ENCODE measurements at regions not wholly inside any gene's neighbourhood (a gene's known extent, or its start where the extent isn't known, plus 50 kb on each side); places are given as distances from the start of the nearest gene placed in this dataset.

DNA sequence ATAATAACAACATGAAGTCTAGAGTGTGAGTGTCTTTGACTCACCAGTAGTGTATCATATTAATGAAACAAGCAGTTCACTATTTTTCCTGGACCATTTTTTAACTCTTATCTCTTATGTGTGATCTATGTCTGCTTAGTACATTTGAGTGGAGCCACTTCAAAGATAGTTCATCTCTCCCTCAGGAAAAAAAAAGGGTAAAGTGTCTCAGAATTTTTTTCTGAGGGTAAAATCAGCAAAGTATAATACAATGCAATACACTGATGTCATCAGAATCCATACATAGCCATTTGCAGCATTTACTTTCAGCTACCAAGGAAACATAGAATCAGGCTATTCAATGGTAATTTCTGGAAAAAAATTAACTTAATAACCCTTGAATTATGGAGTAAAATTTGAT is 706.7 kb downstream of the DNAJB9 start:
- ATAC-seq: no peak
- TF ChIP-seq, protein P1, sequence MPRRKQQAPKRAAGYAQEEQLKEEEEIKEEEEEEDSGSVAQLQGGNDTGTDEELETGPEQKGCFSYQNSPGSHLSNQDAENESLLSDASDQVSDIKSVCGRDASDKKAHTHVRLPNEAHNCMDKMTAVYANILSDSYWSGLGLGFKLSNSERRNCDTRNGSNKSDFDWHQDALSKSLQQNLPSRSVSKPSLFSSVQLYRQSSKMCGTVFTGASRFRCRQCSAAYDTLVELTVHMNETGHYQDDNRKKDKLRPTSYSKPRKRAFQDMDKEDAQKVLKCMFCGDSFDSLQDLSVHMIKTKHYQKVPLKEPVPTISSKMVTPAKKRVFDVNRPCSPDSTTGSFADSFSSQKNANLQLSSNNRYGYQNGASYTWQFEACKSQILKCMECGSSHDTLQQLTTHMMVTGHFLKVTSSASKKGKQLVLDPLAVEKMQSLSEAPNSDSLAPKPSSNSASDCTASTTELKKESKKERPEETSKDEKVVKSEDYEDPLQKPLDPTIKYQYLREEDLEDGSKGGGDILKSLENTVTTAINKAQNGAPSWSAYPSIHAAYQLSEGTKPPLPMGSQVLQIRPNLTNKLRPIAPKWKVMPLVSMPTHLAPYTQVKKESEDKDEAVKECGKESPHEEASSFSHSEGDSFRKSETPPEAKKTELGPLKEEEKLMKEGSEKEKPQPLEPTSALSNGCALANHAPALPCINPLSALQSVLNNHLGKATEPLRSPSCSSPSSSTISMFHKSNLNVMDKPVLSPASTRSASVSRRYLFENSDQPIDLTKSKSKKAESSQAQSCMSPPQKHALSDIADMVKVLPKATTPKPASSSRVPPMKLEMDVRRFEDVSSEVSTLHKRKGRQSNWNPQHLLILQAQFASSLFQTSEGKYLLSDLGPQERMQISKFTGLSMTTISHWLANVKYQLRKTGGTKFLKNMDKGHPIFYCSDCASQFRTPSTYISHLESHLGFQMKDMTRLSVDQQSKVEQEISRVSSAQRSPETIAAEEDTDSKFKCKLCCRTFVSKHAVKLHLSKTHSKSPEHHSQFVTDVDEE (CRISPR knock-in tag; IDR thresholded peaks at IDR 0.05): no peak
- no peak for TF ChIP-seq CSDC2 (CRISPR knock-in tag; IDR thresholded peaks at IDR 0.05)
- TF ChIP-seq ISL1 (CRISPR knock-in tag; IDR thresholded peaks at IDR 0.05): peak; percentile 61; the same call in 1 of the 2 replicates
- TF ChIP-seq RARB (CRISPR knock-in tag; IDR thresholded peaks at IDR 0.05): no peak
- TF ChIP-seq GLIS3 (CRISPR knock-in tag; IDR thresholded peaks at IDR 0.05): no peak
- TF ChIP-seq ZFP3 (CRISPR knock-in tag; IDR thresholded peaks at IDR 0.05): no peak

DNA sequence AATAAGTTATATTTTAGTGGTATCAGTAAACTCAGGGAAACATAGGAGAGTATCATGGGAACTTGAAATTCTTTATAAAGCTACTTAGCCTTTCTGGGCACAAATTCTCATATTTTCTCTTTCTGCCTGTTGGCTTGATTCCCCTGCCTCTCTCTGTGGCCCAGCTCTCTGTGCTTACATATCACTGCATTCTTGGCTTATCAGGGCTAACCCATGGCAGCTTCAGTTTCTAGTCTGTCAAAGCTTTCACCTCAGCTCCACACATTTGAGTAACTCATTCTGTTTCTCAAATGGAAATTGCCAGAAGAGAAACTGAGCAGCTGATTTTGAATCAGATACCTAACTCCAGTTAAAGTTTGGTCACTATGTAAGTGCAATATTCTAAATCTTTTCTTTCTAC is 713.1 kb downstream of the DNAJB9 start:
- TF ChIP-seq BACH2 (CRISPR knock-in tag; IDR thresholded peaks at IDR 0.05; ENCODE audit: borderline replicate concordance): no peak
- no peak for TF ChIP-seq ZFP30 (CRISPR knock-in tag; IDR thresholded peaks at IDR 0.05)
- no peak for TF ChIP-seq CREB5 (CRISPR knock-in tag; IDR thresholded peaks at IDR 0.05; ENCODE audit: low read depth)
- no peak for TF ChIP-seq ZNF70 (CRISPR knock-in tag; IDR thresholded peaks at IDR 0.05)
- TF ChIP-seq RARB (CRISPR knock-in tag; IDR thresholded peaks at IDR 0.05): no peak
- TF ChIP-seq TOX (CRISPR knock-in tag; IDR thresholded peaks at IDR 0.05; ENCODE audit: borderline replicate concordance): no peak
- TF ChIP-seq ESRRG (CRISPR knock-in tag; IDR thresholded peaks at IDR 0.05): no peak
- TF ChIP-seq TCF4 (CRISPR knock-in tag; IDR thresholded peaks at IDR 0.05; ENCODE audit: borderline replicate concordance): no peak
- no peak for TF ChIP-seq OSR1 (CRISPR knock-in tag; IDR thresholded peaks at IDR 0.05)
- no peak for TF ChIP-seq ZNF8 (CRISPR knock-in tag; IDR thresholded peaks at IDR 0.05)
- no peak for ATAC-seq

GRCh38 chr7:109284943-109285342 is 715.3 kb downstream of the DNAJB9 start:
- ATAC-seq: no peak
- TF ChIP-seq ISL1 (CRISPR knock-in tag; IDR thresholded peaks at IDR 0.05) (peak; percentile 80), CSDC2 (CRISPR knock-in tag; IDR thresholded peaks at IDR 0.05) (no peak), SNAI2 (CRISPR knock-in tag; IDR thresholded peaks at IDR 0.05) (no peak), ESRRG (CRISPR knock-in tag; IDR thresholded peaks at IDR 0.05) (no peak)

DNA sequence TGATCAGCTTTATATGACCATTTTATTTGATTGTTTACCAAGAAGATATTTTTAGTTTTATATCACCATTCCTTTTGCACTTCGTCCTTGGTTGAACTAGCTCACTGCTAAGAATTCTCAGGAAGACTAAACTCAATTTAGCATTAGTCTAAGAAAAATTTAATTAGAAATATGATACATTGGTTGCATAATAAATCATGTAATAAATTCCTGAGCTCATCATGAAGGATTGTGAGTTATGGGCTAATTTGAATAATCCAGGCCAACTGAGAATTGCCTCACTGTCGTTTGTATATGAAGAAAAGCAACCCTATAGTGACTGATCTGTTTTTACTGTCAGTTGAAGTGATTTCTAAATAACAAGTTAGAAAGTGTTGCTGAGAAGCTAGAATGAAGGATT is 725.5 kb downstream of the DNAJB9 start:
- TF ChIP-seq TCF4 (CRISPR knock-in tag; IDR thresholded peaks at IDR 0.05; ENCODE audit: borderline replicate concordance) (no peak), RARB (CRISPR knock-in tag; IDR thresholded peaks at IDR 0.05) (no peak), PPARA (CRISPR knock-in tag; IDR thresholded peaks at IDR 0.05; ENCODE audit: borderline replicate concordance) (no peak), OSR1 (CRISPR knock-in tag; IDR thresholded peaks at IDR 0.05) (no peak), ZNF70 (CRISPR knock-in tag; IDR thresholded peaks at IDR 0.05) (no peak), POU6F1 (CRISPR knock-in tag; IDR thresholded peaks at IDR 0.05; ENCODE audit: borderline replicate concordance, low read depth) (no peak), ZFP30 (CRISPR knock-in tag; IDR thresholded peaks at IDR 0.05) (no peak), GLIS3 (CRISPR knock-in tag; IDR thresholded peaks at IDR 0.05) (no peak), ISL1 (CRISPR knock-in tag; IDR thresholded peaks at IDR 0.05) (peak; percentile 90), ARNTL (CRISPR knock-in tag; IDR thresholded peaks at IDR 0.05; ENCODE audit: borderline replicate concordance, low read depth) (no peak), ZNF565 (CRISPR knock-in tag; conservative IDR thresholded peaks at IDR 0.05; ENCODE audit: low read depth) (no peak), PATZ1 (CRISPR knock-in tag; IDR thresholded peaks at IDR 0.05; ENCODE audit: borderline replicate concordance) (0 out of 2 replicates have a peak, but pooled peaks have one; percentile 25), CSDC2 (CRISPR knock-in tag; IDR thresholded peaks at IDR 0.05) (no peak), ZFP3 (CRISPR knock-in tag; IDR thresholded peaks at IDR 0.05) (no peak), SNAI2 (CRISPR knock-in tag; IDR thresholded peaks at IDR 0.05) (no peak; the same call in 1 of the 2 replicates), CREB5 (CRISPR knock-in tag; IDR thresholded peaks at IDR 0.05; ENCODE audit: low read depth) (peak; percentile 79), TOX (CRISPR knock-in tag; IDR thresholded peaks at IDR 0.05; ENCODE audit: borderline replicate concordance) (no peak), ZNF8 (CRISPR knock-in tag; IDR thresholded peaks at IDR 0.05) (no peak), ESRRG (CRISPR knock-in tag; IDR thresholded peaks at IDR 0.05) (no peak), BACH2 (CRISPR knock-in tag; IDR thresholded peaks at IDR 0.05; ENCODE audit: borderline replicate concordance) (no peak), CSRNP3 (CRISPR knock-in tag; IDR thresholded peaks at IDR 0.05) (0 out of 2 replicates have a peak, but pooled peaks have one; percentile 52)
- ATAC-seq: no peak

All from SK-N-SH treated with all-trans-retinoic acid at 6 μM for 48 hours (cell line).